ENCODE measurements at regions not wholly inside any gene's neighbourhood (a gene's known extent, or its start where the extent isn't known, plus 50 kb on each side); places are given as distances from the start of the nearest gene placed in this dataset.

DNA sequence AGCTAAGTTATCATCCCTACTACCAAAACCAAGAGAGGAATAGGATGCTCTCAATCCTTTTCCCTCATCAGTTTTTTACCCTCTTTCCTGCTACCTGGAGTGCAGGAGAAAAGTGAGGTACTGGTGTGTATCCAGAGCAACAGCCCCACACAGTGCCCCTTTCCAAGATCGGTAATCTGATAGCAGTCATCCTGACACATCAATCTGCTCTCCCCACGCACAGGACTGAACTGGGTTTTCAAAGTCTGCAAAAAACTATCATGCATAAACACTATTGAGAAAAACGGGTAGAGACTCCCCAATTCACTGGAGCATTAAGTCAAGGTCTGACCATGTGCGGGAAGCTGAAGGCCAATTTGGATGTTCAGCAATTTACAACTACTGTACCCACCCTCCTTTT is 284.8 kb downstream of the RBM26 start:
- TF ChIP-seq, protein P1, sequence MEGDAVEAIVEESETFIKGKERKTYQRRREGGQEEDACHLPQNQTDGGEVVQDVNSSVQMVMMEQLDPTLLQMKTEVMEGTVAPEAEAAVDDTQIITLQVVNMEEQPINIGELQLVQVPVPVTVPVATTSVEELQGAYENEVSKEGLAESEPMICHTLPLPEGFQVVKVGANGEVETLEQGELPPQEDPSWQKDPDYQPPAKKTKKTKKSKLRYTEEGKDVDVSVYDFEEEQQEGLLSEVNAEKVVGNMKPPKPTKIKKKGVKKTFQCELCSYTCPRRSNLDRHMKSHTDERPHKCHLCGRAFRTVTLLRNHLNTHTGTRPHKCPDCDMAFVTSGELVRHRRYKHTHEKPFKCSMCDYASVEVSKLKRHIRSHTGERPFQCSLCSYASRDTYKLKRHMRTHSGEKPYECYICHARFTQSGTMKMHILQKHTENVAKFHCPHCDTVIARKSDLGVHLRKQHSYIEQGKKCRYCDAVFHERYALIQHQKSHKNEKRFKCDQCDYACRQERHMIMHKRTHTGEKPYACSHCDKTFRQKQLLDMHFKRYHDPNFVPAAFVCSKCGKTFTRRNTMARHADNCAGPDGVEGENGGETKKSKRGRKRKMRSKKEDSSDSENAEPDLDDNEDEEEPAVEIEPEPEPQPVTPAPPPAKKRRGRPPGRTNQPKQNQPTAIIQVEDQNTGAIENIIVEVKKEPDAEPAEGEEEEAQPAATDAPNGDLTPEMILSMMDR (conservative IDR thresholded peaks at IDR 0.05; ENCODE audit: low read depth, low read length) = no peak
- H3K4me3 ChIP-seq (ENCODE audit: low read length) = no peak overlapping the region
- DNase-seq (ENCODE audit: low read depth) = no peak

DNA sequence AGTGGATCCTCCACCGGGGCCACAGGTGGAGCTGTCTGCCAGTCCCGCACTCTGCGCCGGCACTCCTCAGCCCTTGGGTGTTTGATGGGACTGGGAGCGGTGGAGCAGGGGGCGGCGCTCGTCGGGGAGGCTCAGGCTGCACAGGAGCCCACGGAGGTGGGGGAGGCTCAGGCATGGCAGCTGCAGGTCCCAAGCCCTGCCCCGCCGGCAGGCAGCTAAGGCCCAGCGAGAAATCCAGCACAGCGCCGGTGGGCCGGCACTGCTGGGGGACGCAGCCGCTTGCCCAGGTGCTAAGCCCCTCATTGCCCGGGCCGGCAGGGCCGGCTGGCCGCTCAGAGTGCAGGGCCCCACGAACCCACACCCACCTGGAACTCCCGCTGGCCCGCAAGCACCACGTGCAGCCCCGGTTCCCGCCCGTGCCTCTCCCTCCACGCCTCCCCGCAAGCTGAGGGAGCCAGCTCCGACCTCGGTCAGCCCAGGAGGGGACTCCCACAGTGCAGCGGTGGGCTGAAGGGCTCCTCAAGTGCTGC is 286.4 kb downstream of the RBM26 start:
- DNase-seq (ENCODE audit: low read depth) = no peak
- TF ChIP-seq, protein P1 (conservative IDR thresholded peaks at IDR 0.05; ENCODE audit: low read depth, low read length) = no peak
- H3K4me3 ChIP-seq (ENCODE audit: low read length) = no peak overlapping the region

DNA sequence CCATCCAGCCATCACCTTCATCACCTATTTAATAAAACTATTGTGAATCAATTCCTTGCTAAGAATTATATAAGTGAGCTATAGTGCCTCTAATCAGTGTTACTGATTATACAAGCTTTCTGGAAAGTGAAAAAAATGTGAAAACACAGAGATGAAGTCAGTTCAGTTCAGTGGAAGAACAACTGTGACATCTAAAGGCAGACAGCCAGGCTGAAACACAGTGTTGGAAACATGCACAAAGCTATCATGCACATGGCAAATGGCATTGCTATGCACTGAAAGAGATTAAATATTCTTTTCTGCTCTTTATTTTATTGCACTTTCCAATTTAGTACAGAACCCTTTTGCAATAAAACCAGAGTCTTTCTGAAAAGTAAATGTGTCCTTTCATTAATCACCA is 294.0 kb downstream of the RBM26 start:
- no peak for DNase-seq (ENCODE audit: low read depth)
- TF ChIP-seq, protein P1 (conservative IDR thresholded peaks at IDR 0.05; ENCODE audit: low read depth, low read length) = no peak
- no peak overlapping the region for H3K4me3 ChIP-seq (ENCODE audit: low read length)

DNA sequence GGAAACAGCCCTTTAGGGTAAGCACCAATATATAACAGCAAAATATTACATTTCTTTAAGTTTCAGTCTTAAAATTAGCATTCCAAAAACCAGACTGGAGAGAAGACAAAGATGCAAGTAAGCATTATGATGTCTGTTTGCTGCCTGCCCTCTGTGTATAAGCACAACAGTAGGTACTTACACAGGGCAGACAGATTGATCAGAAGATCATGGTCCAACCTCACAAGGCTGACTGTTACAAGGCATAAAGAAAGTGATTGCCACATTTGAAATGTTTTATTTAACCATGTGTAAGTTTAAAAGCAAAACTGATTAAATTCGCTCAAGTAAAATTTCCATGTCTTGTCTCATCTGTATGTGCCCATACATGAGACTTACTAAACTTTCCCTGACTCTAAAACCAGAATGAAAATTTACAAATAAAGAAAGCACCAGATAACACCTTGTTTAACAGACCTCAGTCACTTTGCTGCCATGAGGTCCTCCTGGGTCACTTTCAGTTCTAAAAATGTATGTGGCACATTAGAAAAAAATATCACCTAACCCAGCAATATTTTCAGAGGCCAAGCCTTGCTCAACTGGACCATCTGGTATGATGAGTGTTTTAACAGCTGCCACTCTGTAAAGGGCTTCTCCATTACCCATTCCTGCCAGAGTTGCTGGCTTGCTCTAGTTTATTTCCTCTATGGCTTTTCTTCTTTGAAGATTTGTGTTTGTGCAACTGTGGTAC is 297.0 kb downstream of the RBM26 start:
- TF ChIP-seq, protein P1 (conservative IDR thresholded peaks at IDR 0.05; ENCODE audit: low read depth, low read length) = no peak
- DNase-seq (ENCODE audit: low read depth) = no peak
- no peak overlapping the region for H3K4me3 ChIP-seq (ENCODE audit: low read length)

DNA sequence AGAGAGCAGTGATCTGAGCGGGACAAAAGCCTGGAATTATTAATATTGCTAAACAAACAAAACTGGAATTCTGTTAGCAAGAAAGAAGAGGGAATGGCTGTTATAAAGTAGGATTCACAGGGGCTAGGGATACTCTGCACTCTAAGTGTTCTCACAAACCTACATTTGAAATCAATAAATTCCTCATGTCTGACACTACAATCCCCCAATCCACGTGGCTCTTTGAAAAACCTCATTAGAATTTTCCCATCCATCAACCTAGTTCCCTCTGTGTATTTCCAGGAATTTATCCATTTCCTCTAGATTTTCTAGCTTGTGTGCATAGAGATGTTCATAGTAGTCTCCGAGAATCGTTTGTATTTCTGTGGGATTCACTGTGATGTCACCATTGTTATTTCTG is 307.5 kb downstream of the RBM26 start:
- TF ChIP-seq, protein P1 (conservative IDR thresholded peaks at IDR 0.05; ENCODE audit: low read depth, low read length) = no peak
- H3K4me3 ChIP-seq (ENCODE audit: low read length) = no peak overlapping the region
- no peak for DNase-seq (ENCODE audit: low read depth)

DNA sequence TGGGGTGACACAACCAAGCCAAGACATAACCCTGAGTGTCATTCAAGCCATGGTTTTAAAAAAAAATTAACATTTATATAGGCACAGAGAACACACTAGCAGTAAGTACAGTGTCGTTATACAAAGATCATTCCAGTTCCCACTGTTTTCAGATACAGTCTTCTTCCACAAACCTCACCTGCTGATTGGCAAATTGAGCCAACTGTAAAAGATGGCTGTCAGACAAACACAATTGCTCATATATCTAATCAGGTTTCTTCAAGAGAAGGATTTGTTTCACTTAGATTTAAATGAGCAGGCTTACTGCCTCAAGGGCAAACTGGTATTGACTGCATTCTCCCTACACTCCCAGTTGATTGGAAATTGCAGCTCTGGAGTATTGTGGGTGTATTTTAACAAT is 308.9 kb downstream of the RBM26 start:
- TF ChIP-seq, protein P1 (conservative IDR thresholded peaks at IDR 0.05; ENCODE audit: low read depth, low read length) = no peak
- H3K4me3 ChIP-seq (ENCODE audit: low read length) = no peak overlapping the region
- no peak for DNase-seq (ENCODE audit: low read depth)

DNA sequence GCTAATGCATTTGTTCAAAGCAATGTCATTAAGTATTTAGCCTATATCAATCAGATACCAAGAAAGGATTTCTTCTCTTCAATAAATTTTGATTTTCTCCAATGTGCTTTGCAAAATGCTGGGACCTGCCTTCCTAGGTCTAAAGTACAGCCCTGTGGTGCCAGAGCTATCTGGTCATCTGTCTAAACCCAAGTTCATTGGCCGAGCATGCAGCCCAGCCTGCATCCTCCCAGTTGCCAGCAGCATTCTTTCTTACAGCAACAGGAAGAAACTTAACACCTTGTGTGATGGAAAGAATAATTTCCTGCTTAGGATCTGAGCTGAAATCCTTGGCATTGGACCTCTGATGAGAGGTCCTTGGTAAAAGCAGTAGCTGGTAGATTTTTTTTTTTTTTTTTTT is 310.0 kb downstream of the RBM26 start:
- TF ChIP-seq, protein P1 (conservative IDR thresholded peaks at IDR 0.05; ENCODE audit: low read depth, low read length) = no peak
- DNase-seq (ENCODE audit: low read depth) = no peak
- H3K4me3 ChIP-seq (ENCODE audit: low read length) = no peak overlapping the region

Data from retinal pigment epithelial cell (primary cell).